IMR-90 (cell line): ENCODE measurements at regions not wholly inside any gene's neighbourhood (a gene's known extent, or its start where the extent isn't known, plus 50 kb on each side); places are given as distances from the start of the nearest gene placed in this dataset.

Experiments used
- BHLHE40 ChIP-seq: fragments of 150-350 bp; IDR thresholded peaks from 2 replicates; pipeline ENCODE4 v1.6.1; 2016; ENCODE audit warnings: mild to moderate bottlenecking, low read depth, low read length
- POLR2A ChIP-seq: IDR thresholded peaks from 2 replicates; pipeline ENCODE4 v1.6.1; 2012; ENCODE audit warnings: mild to moderate bottlenecking, low read depth, low read length
- TF ChIP-seq, protein P1 (sequence below): conservative IDR thresholded peaks from 2 replicates; pipeline ENCODE4 v1.5.1; 2012; ENCODE audit warnings: mild to moderate bottlenecking, low read depth, low read length, improper control_type of control experiment

DNA sequence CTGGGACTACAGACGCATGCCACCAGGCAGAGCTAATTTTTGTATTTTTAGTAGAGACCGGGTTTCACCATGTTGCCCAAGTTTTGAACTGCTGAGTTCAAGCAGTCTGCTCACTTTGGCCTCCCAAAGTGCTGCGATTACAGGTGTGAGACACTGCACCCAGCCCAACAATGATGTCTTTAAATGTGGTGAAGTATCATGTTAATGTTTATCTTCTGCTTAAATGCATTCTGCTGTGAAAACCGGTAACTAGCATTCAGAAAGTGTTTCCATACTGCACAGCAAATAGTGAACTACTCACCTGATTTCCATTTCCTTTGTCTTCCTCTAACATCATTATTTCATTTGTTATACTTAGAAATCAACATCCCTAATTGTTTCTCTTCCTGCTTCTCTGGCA is 264.0 kb upstream of the ITGA1 start:
- TF ChIP-seq, protein P1, sequence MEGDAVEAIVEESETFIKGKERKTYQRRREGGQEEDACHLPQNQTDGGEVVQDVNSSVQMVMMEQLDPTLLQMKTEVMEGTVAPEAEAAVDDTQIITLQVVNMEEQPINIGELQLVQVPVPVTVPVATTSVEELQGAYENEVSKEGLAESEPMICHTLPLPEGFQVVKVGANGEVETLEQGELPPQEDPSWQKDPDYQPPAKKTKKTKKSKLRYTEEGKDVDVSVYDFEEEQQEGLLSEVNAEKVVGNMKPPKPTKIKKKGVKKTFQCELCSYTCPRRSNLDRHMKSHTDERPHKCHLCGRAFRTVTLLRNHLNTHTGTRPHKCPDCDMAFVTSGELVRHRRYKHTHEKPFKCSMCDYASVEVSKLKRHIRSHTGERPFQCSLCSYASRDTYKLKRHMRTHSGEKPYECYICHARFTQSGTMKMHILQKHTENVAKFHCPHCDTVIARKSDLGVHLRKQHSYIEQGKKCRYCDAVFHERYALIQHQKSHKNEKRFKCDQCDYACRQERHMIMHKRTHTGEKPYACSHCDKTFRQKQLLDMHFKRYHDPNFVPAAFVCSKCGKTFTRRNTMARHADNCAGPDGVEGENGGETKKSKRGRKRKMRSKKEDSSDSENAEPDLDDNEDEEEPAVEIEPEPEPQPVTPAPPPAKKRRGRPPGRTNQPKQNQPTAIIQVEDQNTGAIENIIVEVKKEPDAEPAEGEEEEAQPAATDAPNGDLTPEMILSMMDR, result no peak
- TF ChIP-seq POLR2A, result no peak
- TF ChIP-seq BHLHE40, result no peak
